Right renal cortex interstitium (tissue), 3 donors: ENCODE measurements at regions not wholly inside any gene's neighbourhood (a gene's known extent, or its start where the extent isn't known, plus 50 kb on each side); places are given as distances from the start of the nearest gene placed in this dataset.
"Not testable (repeated sequence)": the region's sequence is repeated elsewhere in the genome, so short reads cannot be mapped to it uniquely, and the experiment has no call there.

Experiments
- DNase-seq, 3 donors: peaks; one replicate each; pipeline ENCODE4 v3.0.0-alpha.2; 2013; ENCODE audit warnings: low read depth in 3 of 3, low spot score in 2 of 3

GRCh38 chr11:100409267-100409666, 277.8 kb upstream of the ARHGAP42 start:
- DNase-seq, result not testable (repeated sequence)

- no peak for DNase-seq
Measured at GRCh38 chr11:100419518-100419917, 267.6 kb upstream of the ARHGAP42 start.

- DNase-seq, result no peak
Measured at GRCh38 chr11:100434821-100435641, 252.1 kb upstream of the ARHGAP42 start.

- DNase-seq, result no peak
Measured at GRCh38 chr11:100438376-100438775, 248.7 kb upstream of the ARHGAP42 start.

- DNase-seq, result no peak
Measured at GRCh38 chr11:100441086-100441485, 246.0 kb upstream of the ARHGAP42 start.

- no peak for DNase-seq
Measured at GRCh38 chr11:100442017-100442416, 245.1 kb upstream of the ARHGAP42 start.

- no peak for DNase-seq
Measured at GRCh38 chr11:100445231-100445735, 241.8 kb upstream of the ARHGAP42 start.

- not testable (repeated sequence) for DNase-seq
Measured at GRCh38 chr11:100451801-100452460, 235.2 kb upstream of the ARHGAP42 start.

GRCh38 chr11:100459811-100460210, 227.3 kb upstream of the ARHGAP42 start:
- DNase-seq, result peak; percentile 18 to 65 (median 42)

GRCh38 chr11:100460426-100460825, 226.7 kb upstream of the ARHGAP42 start:
- DNase-seq, result no peak

- no peak for DNase-seq
Measured at GRCh38 chr11:100467821-100468508, 219.1 kb upstream of the ARHGAP42 start.

- DNase-seq, result no peak
Measured at GRCh38 chr11:100469835-100470234, 217.3 kb upstream of the ARHGAP42 start.

- DNase-seq, result no peak
Measured at GRCh38 chr11:100472727-100473389, 214.2 kb upstream of the ARHGAP42 start.

GRCh38 chr11:100473390-100473740, 213.7 kb upstream of the ARHGAP42 start:
- DNase-seq, result no peak

GRCh38 chr11:100484948-100485347, 202.1 kb upstream of the ARHGAP42 start:
- DNase-seq, result no peak

GRCh38 chr11:100498780-100499179, 188.3 kb upstream of the ARHGAP42 start:
- DNase-seq, result no peak

GRCh38 chr11:100501450-100501849, 185.6 kb upstream of the ARHGAP42 start:
- no peak for DNase-seq

GRCh38 chr11:100512475-100512874, 174.6 kb upstream of the ARHGAP42 start:
- no peak for DNase-seq

- DNase-seq, result no peak
Measured at GRCh38 chr11:100515087-100515486, 172.0 kb upstream of the ARHGAP42 start.

- DNase-seq, result no peak
Measured at GRCh38 chr11:100525197-100525596, 161.9 kb upstream of the ARHGAP42 start.

GRCh38 chr11:100525635-100526034, 161.5 kb upstream of the ARHGAP42 start:
- no peak for DNase-seq
